Activated CD4-positive, alpha-beta T cell treated with anti-CD3 and anti-CD28 coated beads for 1 hour (primary cell): ENCODE measurements at regions not wholly inside any gene's neighbourhood (a gene's known extent, or its start where the extent isn't known, plus 50 kb on each side); places are given as distances from the start of the nearest gene placed in this dataset.

Source experiments
- DNase-seq: peaks from one replicate; pipeline ENCODE4 v3.0.0-alpha.2; 2020

DNA sequence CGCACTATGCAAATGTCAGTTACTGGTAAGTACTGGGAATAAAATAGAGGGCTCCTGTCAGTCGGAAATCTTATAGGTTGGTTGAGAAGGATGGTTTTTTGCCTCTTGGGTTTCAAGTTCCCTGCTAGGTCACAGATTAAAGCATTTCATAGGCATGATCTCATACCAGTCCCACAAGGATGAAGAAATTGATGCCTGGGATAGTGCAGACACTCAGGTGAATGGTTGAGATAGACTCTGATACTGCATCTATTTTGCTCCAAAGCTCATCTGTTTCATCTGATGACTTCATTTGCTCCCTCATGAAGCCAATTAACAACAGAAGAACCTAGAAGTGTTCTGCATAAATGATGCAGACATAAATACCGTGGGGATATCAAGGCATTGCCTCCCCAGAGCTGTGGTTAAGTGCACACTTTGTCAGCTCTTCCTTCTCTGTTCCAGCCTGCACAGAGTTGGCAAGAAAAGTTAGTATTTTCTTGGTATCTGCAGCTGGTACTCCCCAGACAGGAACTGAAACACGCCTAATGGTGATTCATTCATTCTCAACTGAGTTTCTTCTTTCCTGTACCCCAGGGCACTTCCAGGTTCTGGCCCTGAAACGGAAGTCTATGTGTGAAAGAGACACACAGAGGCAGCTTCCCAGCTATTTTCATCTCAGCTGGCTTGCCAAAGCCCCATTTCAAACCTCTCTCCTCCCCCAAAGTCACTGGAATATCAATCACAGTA lies 418.3 kb upstream of the SALL1 start:
- no peak for DNase-seq

- DNase-seq = no peak
These were observed 416.8 kb upstream of the SALL1 start for GRCh38 chr16:51567911-51568310.

DNA sequence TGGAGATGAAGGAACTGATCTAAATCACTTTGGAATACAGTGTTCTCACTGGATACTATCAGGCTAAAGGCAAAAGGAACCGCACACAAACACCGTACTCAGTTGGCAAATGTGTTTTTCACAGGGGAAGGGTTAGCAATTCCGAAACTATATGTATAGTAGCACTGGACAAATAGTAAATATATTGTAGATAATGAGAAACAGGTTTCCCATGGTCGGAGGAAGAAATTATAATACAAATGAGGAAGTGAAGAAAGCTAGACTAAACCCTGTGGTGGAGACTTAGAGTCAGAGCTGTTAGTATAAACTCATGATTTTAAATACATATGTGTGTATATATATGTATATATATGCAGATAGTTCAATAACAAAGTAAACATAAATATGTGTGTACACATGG lies 414.1 kb upstream of the SALL1 start:
- DNase-seq = no peak

DNA sequence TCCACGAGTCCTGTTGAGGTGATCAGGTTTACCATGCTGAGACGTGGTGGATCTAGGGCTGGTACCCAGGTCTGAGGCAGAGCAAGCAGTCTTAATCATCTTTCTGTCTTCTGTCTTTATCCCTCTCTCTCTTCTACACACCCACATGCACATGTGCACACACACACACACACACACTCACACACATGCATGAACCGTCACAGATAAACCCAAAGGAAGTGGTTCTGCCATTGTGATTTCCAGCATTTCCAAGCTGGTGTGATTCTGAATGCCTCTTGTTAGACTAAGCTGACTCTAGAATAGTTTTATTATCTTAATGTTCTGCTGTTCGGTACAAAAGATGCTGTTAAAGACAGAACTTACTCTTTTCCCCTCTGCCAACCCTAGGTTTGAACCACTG lies 411.8 kb upstream of the SALL1 start:
- no peak for DNase-seq

GRCh38 chr16:51559901-51560300 lies 408.8 kb upstream of the SALL1 start:
- DNase-seq = no peak

GRCh38 chr16:51557670-51558069 lies 406.6 kb upstream of the SALL1 start:
- no peak for DNase-seq

GRCh38 chr16:51556694-51557340 lies 405.7 kb upstream of the SALL1 start:
- DNase-seq = no peak

DNA sequence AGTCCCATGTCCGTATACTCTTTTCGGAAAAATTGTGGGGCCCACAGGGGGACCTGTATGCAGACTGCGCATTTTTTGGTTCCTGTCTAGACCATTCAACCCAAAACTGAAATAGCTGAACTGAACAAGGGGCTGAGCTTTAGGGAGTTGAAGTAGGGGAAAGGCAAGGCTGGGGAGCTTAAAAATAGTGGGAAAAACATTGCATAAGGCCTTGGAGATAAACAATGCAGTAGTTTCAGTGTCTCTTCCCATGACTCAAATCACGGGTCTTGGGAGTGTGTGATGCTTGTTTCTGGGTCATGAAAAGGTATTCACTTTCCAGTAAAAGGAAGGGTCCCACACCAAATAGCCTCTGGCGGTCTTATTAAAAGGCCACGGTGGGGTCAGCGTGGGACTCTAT lies 402.8 kb upstream of the SALL1 start:
- DNase-seq = no peak

GRCh38 chr16:51553314-51553713 lies 402.2 kb upstream of the SALL1 start:
- no peak for DNase-seq

- no peak for DNase-seq
These were observed 399.8 kb upstream of the SALL1 start for GRCh38 chr16:51550800-51551347.

DNA sequence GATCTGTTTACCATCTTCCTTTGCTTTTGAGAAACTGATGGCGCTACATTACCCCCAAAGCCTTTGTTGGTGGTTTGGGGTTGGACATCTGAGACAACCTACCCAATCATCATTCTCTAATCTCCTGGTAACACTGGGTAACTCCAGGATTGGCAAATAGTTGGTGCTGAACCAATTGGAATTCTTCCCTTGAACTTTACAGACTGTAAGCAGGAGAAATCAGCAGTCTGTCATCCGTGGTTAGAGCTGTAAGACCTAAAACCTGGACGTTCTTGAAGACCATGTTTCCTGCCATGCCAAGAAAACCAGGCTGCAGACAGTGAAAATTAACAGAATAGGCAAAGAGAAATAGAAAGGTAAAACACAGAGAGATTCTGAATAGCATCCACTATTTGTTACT lies 398.8 kb upstream of the SALL1 start:
- no peak for DNase-seq

GRCh38 chr16:51545951-51546350 lies 394.9 kb upstream of the SALL1 start:
- DNase-seq = no peak

DNA sequence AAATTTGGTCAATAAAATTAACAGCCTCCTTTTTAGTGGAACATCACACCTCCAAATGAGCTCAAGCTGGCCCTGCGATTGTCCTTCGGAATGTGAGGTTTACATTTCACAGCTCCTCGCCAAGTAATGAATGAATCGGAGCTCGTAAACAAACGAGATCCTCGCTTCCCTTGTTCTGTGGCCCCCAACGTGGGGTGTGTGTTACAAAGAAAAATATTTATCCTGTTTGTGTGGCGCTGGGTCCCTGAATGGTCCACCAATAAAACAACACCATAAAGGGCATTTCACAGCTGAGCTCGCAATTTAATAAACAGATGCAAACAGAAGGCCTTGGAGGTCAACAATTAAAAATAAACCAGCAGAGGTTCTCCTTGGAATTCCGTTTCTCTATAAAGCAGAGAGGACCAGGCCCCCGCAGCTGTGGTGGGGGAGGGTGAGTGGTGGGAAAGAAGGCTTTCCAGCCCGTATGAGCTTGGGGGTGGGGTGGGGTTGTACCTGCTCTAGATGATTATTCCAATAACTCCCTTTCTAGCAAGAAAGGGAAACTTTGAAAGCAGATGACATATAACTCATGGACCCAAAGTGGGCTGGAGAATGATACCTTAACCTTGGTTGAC lies 393.9 kb upstream of the SALL1 start:
- DNase-seq = no peak

DNA sequence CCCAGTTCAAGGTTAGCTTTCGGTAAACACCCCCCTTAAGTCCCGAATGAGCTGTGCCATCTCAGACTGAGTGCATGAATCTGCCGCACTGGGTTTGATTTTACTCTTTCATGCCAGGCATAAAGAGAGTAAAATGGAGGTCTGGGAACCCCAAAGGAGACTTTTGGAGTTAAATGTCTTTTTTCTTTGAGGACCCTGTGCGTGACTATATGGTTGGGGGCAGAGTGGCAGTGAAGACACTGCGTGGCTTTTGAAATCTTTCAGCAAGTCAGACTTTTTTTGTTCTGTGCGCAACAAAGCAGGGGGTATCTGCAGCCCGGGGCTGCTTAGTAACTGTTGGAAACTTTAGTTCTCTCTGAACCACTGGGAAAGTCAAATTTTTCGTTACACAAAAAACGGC lies 392.9 kb upstream of the SALL1 start:
- no peak for DNase-seq

- no peak for DNase-seq
These were observed 392.1 kb upstream of the SALL1 start for GRCh38 chr16:51542981-51543815.

DNA sequence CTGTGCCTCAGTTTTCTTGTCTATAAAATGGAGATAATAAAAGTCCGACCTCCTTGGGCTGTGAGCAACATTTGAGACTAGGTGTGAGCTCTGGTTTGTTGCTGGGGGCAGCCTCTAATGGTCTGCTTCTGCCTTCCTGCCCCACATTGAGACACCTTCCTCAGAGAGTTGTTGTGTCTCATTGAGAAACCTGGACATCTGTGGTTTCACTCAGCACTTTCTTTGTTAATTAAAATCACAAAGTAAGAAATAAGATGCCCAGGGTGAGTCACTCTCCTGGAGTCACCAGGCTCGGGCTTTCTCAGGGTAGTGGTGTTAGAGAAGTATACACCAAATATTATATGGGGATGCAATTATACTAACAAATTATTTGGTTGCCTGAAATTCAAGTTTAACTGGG lies 389.2 kb upstream of the SALL1 start:
- DNase-seq = no peak

GRCh38 chr16:51538707-51539498 lies 387.8 kb upstream of the SALL1 start:
- no peak for DNase-seq

GRCh38 chr16:51535591-51535990 lies 384.5 kb upstream of the SALL1 start:
- DNase-seq = no peak

GRCh38 chr16:51532551-51532950 lies 381.5 kb upstream of the SALL1 start:
- no peak for DNase-seq

GRCh38 chr16:51531271-51531670 lies 380.2 kb upstream of the SALL1 start:
- no peak for DNase-seq

GRCh38 chr16:51527349-51527748 lies 376.3 kb upstream of the SALL1 start:
- no peak for DNase-seq

DNA sequence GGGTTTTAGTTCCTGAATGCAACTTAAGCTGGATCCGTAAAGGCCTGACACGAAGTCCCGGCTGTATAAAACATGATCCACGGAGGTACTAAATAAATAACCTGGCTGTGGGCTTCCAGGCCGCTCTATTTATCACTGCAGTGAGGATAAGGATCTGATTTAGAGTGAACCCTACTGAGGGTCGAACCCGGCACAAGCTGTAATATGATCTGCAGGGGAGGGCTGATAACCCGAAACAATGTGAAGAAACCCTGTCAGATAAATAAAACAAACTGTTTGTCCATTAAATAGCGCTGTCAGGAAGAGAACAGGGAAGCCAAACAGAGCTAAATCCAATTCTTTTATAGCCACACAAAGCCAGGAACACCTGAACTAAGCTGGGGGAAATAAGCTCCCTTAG lies 375.6 kb upstream of the SALL1 start:
- no peak for DNase-seq
